Uterus (tissue), 2 donors: ENCODE measurements at regions not wholly inside any gene's neighbourhood (a gene's known extent, or its start where the extent isn't known, plus 50 kb on each side); places are given as distances from the start of the nearest gene placed in this dataset.

ENCODE experiments used
- POLR2A ChIP-seq, 2 donors: fragments of 450-650 bp; IDR thresholded peaks; one replicate each; pipeline ENCODE4 v1.6.1; 2016; ENCODE audit warnings: antibody characterized with exemption in 2 of 2, mild to moderate bottlenecking in 1 of 2, moderate library complexity in 1 of 2
- TF ChIP-seq, protein P1 (sequence below), 4 experiments: fragments of 200-600 bp in 2 of 4; fragments of 450-650 bp in 2 of 4; sonication (generic) in 2 of 4; IDR thresholded peaks; one replicate each; pipeline ENCODE4 v1.5.1; 2016 to 2019; ENCODE audit warnings: antibody characterized with exemption in 4 of 4, mild to moderate bottlenecking in 2 of 4, moderate library complexity in 1 of 4

DNA sequence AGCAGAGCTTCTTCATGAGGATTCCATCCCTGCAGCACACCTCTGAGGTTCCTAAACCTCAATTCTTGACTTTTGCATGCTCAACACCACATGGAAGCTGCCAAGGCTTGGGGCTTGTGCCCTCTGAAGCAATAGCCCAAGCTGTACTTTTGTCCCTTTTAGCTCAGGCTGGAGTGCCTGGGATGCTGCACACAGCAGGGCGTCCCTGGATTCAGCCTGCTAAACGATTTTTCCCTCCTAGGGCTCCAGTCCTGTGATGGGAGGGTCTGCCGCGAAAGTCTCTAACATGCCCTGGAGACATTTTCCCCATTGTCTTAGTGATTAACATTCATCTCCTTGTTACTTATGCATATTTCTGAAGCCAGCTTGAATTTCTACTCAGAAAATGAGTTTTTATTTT is 98.3 kb downstream of the SLITRK5 start:
- TF ChIP-seq, protein P1, sequence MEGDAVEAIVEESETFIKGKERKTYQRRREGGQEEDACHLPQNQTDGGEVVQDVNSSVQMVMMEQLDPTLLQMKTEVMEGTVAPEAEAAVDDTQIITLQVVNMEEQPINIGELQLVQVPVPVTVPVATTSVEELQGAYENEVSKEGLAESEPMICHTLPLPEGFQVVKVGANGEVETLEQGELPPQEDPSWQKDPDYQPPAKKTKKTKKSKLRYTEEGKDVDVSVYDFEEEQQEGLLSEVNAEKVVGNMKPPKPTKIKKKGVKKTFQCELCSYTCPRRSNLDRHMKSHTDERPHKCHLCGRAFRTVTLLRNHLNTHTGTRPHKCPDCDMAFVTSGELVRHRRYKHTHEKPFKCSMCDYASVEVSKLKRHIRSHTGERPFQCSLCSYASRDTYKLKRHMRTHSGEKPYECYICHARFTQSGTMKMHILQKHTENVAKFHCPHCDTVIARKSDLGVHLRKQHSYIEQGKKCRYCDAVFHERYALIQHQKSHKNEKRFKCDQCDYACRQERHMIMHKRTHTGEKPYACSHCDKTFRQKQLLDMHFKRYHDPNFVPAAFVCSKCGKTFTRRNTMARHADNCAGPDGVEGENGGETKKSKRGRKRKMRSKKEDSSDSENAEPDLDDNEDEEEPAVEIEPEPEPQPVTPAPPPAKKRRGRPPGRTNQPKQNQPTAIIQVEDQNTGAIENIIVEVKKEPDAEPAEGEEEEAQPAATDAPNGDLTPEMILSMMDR (IDR thresholded peaks at IDR 0.05): no peak
- TF ChIP-seq POLR2A (IDR thresholded peaks at IDR 0.05): no peak
